ENCODE measurements at regions not wholly inside any gene's neighbourhood (a gene's known extent, or its start where the extent isn't known, plus 50 kb on each side); places are given as distances from the start of the nearest gene placed in this dataset.

DNA sequence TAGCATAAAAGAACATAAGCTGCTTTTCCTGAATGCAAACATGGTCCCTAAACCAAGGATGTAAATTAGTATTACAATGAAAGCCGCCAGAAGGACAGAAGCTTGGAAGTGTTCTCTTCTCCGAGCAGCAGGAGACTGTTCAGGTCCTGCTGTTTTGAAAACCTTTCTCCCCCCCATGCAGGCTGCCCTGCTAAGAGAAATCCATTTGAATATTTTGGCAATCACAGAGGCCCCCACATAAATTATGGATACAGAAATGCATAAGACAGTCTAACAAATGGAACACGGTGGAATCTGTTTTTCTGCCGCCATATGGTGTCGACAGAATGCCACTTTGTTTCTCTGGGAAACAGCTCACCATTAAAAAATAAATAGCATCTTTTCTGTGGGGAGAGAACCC, 600.4 kb upstream of the KLHL29 start:
- TF ChIP-seq YY1 (IDR thresholded peaks at IDR 0.05; ENCODE audit: insufficient read depth, insufficient read length) (no peak), SUZ12 (IDR thresholded peaks at IDR 0.05; ENCODE audit: extremely low read depth, insufficient read depth, insufficient read length) (no peak), ZNF274 (IDR thresholded peaks at IDR 0.05; ENCODE audit: low read depth, low read length) (no peak)
